B cell (primary cell): ENCODE measurements at regions not wholly inside any gene's neighbourhood (a gene's known extent, or its start where the extent isn't known, plus 50 kb on each side); places are given as distances from the start of the nearest gene placed in this dataset.

Source experiments
- EZH2 ChIP-seq: IDR thresholded peaks from 2 replicates; pipeline ENCODE4 v1.6.1; 2012; ENCODE audit warnings: borderline replicate concordance, low read depth, mild to moderate bottlenecking, moderate library complexity, low read length; ENCODE audit not compliant: insufficient read depth, poor library complexity, severe bottlenecking
- TF ChIP-seq, protein P1 (sequence below): fragments of 200-600 bp; IDR thresholded peaks from one replicate; pipeline ENCODE4 v1.8.0; 2022; ENCODE audit warnings: antibody characterized with exemption, mild to moderate bottlenecking

GRCh38 chr6:115817161-115817560 lies 243.5 kb downstream of the FRK start:
- no peak for TF ChIP-seq EZH2
- TF ChIP-seq, protein P1, sequence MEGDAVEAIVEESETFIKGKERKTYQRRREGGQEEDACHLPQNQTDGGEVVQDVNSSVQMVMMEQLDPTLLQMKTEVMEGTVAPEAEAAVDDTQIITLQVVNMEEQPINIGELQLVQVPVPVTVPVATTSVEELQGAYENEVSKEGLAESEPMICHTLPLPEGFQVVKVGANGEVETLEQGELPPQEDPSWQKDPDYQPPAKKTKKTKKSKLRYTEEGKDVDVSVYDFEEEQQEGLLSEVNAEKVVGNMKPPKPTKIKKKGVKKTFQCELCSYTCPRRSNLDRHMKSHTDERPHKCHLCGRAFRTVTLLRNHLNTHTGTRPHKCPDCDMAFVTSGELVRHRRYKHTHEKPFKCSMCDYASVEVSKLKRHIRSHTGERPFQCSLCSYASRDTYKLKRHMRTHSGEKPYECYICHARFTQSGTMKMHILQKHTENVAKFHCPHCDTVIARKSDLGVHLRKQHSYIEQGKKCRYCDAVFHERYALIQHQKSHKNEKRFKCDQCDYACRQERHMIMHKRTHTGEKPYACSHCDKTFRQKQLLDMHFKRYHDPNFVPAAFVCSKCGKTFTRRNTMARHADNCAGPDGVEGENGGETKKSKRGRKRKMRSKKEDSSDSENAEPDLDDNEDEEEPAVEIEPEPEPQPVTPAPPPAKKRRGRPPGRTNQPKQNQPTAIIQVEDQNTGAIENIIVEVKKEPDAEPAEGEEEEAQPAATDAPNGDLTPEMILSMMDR = no peak
